ENCODE measurements at regions not wholly inside any gene's neighbourhood (a gene's known extent, or its start where the extent isn't known, plus 50 kb on each side); places are given as distances from the start of the nearest gene placed in this dataset.

GRCh38 chr2:147223553-147224060 is 621.2 kb upstream of the ACVR2A start:
- ChIA-PET CTCF (interaction anchor here (0.7 to 2.8 kb wide), 9 partner anchors 9 to 179 kb away, joined by 3 to 6 read pairs (median 3); no protein-coding TSS in a partner anchor), POLR2A (no interaction called here)
- TF ChIP-seq CTCF (IDR thresholded peaks at IDR 0.05; ENCODE audit: control extremely low read depth, extremely low read depth, low read depth, missing control alignments): no peak
- DNase-seq (ENCODE audit: extremely low spot score): no peak

GRCh38 chr2:147223119-147223518 is 621.7 kb upstream of the ACVR2A start:
- ChIA-PET CTCF (interaction anchor here (0.7 to 2.8 kb wide), 7 partner anchors 14 to 178 kb away, joined by 3 to 6 read pairs (median 3); no protein-coding TSS in a partner anchor), POLR2A (no interaction called here)
- peak; percentile 7 for DNase-seq (ENCODE audit: extremely low spot score)
- TF ChIP-seq CTCF (IDR thresholded peaks at IDR 0.05; ENCODE audit: control extremely low read depth, extremely low read depth, low read depth, missing control alignments): no peak

GRCh38 chr2:147222506-147222905 is 622.3 kb upstream of the ACVR2A start:
- peak; percentile 6 for DNase-seq (ENCODE audit: extremely low spot score)
- TF ChIP-seq CTCF (IDR thresholded peaks at IDR 0.05; ENCODE audit: control extremely low read depth, extremely low read depth, low read depth, missing control alignments): no peak
- CTCF ChIA-PET: interaction anchor here (2.8 kb wide), 1 partner anchor 40 kb away, joined by 6 read pairs; no protein-coding TSS in a partner anchor
- POLR2A ChIA-PET: no interaction called here

GRCh38 chr2:147214914-147215313 is 629.9 kb upstream of the ACVR2A start:
- ChIA-PET POLR2A (no interaction called here), CTCF (interaction anchor here (1.0 to 1.6 kb wide), 4 partner anchors 10 to 117 kb away, joined by 3 to 6 read pairs (median 3); no protein-coding TSS in a partner anchor)
- DNase-seq (ENCODE audit: extremely low spot score): no peak
- no peak for TF ChIP-seq CTCF (IDR thresholded peaks at IDR 0.05; ENCODE audit: control extremely low read depth, extremely low read depth, low read depth, missing control alignments)

- POLR2A ChIA-PET: no interaction called here
- CTCF ChIA-PET: no interaction called here
- no peak for DNase-seq (ENCODE audit: extremely low spot score)
- no peak for TF ChIP-seq CTCF (IDR thresholded peaks at IDR 0.05; ENCODE audit: control extremely low read depth, extremely low read depth, low read depth, missing control alignments)
Observed at GRCh38 chr2:147211484-147211883, 633.3 kb upstream of the ACVR2A start.

- ChIA-PET POLR2A (no interaction called here), CTCF (no interaction called here)
- DNase-seq (ENCODE audit: extremely low spot score): no peak
Observed at GRCh38 chr2:147204102-147204501, 640.7 kb upstream of the ACVR2A start.

More at GRCh38 chr2:147204102-147204501, 640.7 kb upstream of the ACVR2A start:
- no peak for TF ChIP-seq CTCF (IDR thresholded peaks at IDR 0.05; ENCODE audit: control extremely low read depth, extremely low read depth, low read depth, missing control alignments)
